Activated naive CD4-positive, alpha-beta T cell treated with anti-CD3 and anti-CD28 coated beads for 36 hours (primary cell): ENCODE measurements at regions not wholly inside any gene's neighbourhood (a gene's known extent, or its start where the extent isn't known, plus 50 kb on each side); places are given as distances from the start of the nearest gene placed in this dataset.
"Not testable (repeated sequence)": the region's sequence is repeated elsewhere in the genome, so short reads cannot be mapped to it uniquely, and the experiment has no call there.

Source experiments
- CTCF ChIA-PET: fragments of 350-600 bp; sonication (Branson Sonifier 250); formaldehyde crosslinking; loops from one replicate; lab custom pipeline; 2021; ENCODE audit warnings: antibody characterized with exemption; lab: Charles Lee
- DNase-seq: peaks from one replicate; pipeline ENCODE4 v3.0.0-alpha.2; 2020
- H3K27ac Mint-ChIP-seq: one replicate; pipeline ENCODE4 v1.8.0; 2021; ENCODE audit warnings: mild to moderate bottlenecking, mixed read lengths
- H3K27me3 Mint-ChIP-seq: one replicate; pipeline ENCODE4 v1.8.0; 2021; ENCODE audit warnings: low read depth, mixed read lengths
- H3K36me3 Mint-ChIP-seq: one replicate; pipeline ENCODE4 v1.8.0; 2021; ENCODE audit warnings: low read depth, mixed read lengths
- H3K4me1 Mint-ChIP-seq: one replicate; pipeline ENCODE4 v1.8.0; 2021; ENCODE audit warnings: low read depth, mixed read lengths
- H3K4me3 Mint-ChIP-seq: one replicate; pipeline ENCODE4 v1.8.0; 2021; ENCODE audit warnings: mild to moderate bottlenecking, moderate library complexity, mixed read lengths
- H3K9me3 Mint-ChIP-seq: one replicate; pipeline ENCODE4 v1.8.0; 2021; ENCODE audit warnings: mixed read lengths
- intact Hi-C: fragments of 100-400 bp; cut with micrococcal nuclease; formaldehyde crosslinking; loops from one replicate; pipeline ENCODE4 v1.15.1; 2023

GRCh38 chrX:11899091-11899490, 141.1 kb downstream of the MSL3 start:
- CTCF ChIA-PET = no interaction called here
- H3K27me3 Mint-ChIP-seq = no peaks in the 10 kb centered on the region
- intact Hi-C loops = no loop called here

GRCh38 chrX:11905933-11906332, 147.9 kb downstream of the MSL3 start:
- intact Hi-C loops = loop anchor here (5.0 kb wide), 2 partner anchors 69 to 134 kb away; no protein-coding TSS in a partner anchor
- not testable (repeated sequence) for H3K9me3 Mint-ChIP-seq, H3K4me1 Mint-ChIP-seq, H3K4me3 Mint-ChIP-seq, H3K27me3 Mint-ChIP-seq, H3K27ac Mint-ChIP-seq, DNase-seq, H3K36me3 Mint-ChIP-seq
- CTCF ChIA-PET = interaction anchor here (0.6 kb wide), 1 partner anchor 191 kb away, joined by 3 read pairs; no protein-coding TSS in a partner anchor

More at GRCh38 chrX:11899091-11899490, 141.1 kb downstream of the MSL3 start:
- Mint-ChIP-seq H3K9me3 (no peaks in the 10 kb centered on the region), H3K36me3 (no peaks in the 10 kb centered on the region), H3K4me3 (no peak overlapping the region), H3K4me1 (no peaks in the 10 kb centered on the region), H3K27ac (no peak overlapping the region)
- DNase-seq = no peak

DNA sequence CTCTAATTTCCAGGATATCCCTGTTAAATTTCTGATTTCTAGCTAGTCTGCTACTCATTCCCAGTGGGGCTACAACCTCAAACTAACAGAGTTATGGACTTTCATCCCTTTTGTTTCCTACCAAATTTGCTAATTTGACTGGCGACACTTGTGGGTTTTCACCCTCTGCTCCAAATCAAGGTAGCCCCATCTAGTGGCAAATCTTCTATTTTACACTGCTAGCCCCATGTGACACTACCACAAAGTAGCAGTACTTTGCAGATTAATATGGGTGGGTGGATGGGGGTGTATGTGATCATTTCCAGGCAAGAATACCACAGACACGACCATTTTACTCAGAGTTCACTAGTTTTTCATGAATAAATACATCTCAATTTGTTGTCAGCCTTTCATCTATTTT, 150.3 kb downstream of the MSL3 start:
- Mint-ChIP-seq H3K36me3 (peaks cover 1% of the 10 kb centered on the region), H3K27ac (no peak overlapping the region), H3K4me1 (peaks cover 3% of the 10 kb centered on the region), H3K4me3 (no peak overlapping the region), H3K9me3 (peaks cover 2% of the 10 kb centered on the region), H3K27me3 (no peaks in the 10 kb centered on the region)
- CTCF ChIA-PET = interaction anchor here (0.7 to 1.6 kb wide), 3 partner anchors 116 to 369 kb away, joined by 3 to 12 read pairs (median 6); no protein-coding TSS in a partner anchor
- intact Hi-C loops = loop anchor here (1.0 to 5.0 kb wide), 6 partner anchors 71 to 764 kb away; no protein-coding TSS in a partner anchor
- DNase-seq = peak; percentile 48

- intact Hi-C loops = no loop called here
- Mint-ChIP-seq H3K27ac (no peak overlapping the region), H3K27me3 (peaks cover 2% of the 10 kb centered on the region), H3K4me3 (no peak overlapping the region), H3K9me3 (no peaks in the 10 kb centered on the region), H3K36me3 (no peaks in the 10 kb centered on the region), H3K4me1 (peaks cover 1% of the 10 kb centered on the region)
- no peak for DNase-seq
- CTCF ChIA-PET = no interaction called here
Measured at GRCh38 chrX:11913001-11913400, 155.0 kb downstream of the MSL3 start.

DNA sequence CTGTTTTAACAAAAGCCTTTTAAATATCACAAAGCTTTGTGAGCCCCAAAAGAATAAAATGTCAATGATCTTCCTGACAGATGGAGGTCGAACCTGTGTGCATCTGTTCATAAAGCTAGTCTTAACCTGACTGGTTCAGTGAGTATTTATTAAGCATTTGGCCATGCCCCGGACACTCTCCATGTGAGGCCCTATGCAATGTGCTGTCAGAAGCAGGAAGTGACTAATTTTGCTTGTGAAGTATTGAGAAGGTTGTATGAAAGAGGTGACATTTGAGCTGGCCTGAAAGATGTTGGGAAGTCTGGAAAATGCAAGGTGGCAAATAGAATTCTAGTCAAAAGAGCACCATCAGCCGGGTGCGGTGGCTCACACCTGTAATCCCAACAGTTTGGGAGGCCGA, 171.4 kb downstream of the MSL3 start:
- DNase-seq = no peak
- intact Hi-C loops = no loop called here
- H3K36me3 Mint-ChIP-seq = peaks cover 1% of the 10 kb centered on the region
- H3K4me1 Mint-ChIP-seq = no peaks in the 10 kb centered on the region
- no peak overlapping the region for H3K4me3 Mint-ChIP-seq
- H3K27me3 Mint-ChIP-seq = no peaks in the 10 kb centered on the region
- CTCF ChIA-PET = no interaction called here
- no peak overlapping the region for H3K27ac Mint-ChIP-seq
- peaks cover 9% of the 10 kb centered on the region for H3K9me3 Mint-ChIP-seq

DNA sequence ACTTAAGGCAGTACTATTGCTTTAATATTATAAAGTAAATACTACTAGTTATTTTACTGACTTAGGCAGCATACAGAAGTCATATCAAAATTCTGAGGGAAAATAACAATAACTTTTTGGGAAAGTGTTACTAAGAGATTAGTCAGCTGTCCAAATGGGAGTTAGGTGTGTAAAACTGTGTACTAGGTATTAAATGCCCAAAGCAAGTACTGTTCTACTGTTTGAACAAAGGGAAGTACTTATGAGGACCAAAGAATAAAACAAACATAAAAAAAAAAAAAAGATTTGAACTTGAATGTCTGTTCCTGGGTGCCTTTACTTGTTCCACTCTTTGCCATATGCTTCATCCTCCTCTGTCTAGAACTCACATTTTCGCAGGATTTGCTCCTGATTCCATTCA, 174.4 kb downstream of the MSL3 start:
- intact Hi-C loops = no loop called here
- no peaks in the 10 kb centered on the region for H3K4me1 Mint-ChIP-seq
- H3K9me3 Mint-ChIP-seq = peaks cover 7% of the 10 kb centered on the region
- no peak for DNase-seq
- no peaks in the 10 kb centered on the region for H3K27me3 Mint-ChIP-seq
- no peak overlapping the region for H3K27ac Mint-ChIP-seq
- H3K36me3 Mint-ChIP-seq = no peaks in the 10 kb centered on the region
- H3K4me3 Mint-ChIP-seq = no peak overlapping the region
- CTCF ChIA-PET = no interaction called here

DNA sequence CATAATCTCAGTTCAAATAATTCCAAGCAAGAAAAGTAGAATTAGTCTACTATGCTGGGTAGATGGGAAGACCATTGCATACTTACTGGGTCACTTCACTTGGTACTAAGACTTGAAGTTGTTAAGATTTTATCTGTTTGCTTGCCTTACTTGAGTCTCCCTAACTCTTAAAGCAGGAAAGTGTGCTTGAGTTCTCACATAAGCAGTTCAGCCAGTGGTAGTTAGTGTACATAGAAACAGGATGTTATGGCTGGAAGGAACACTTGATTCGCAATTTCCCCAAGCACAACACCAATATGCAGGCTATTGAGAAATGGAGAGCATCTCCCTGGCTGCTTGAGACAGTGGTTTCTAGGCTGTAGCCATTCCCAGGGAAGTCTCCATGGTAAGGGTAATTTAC, 176.1 kb downstream of the MSL3 start:
- H3K36me3 Mint-ChIP-seq = no peaks in the 10 kb centered on the region
- no peak for DNase-seq
- CTCF ChIA-PET = no interaction called here
- H3K4me3 Mint-ChIP-seq = no peak overlapping the region
- no peaks in the 10 kb centered on the region for H3K27me3 Mint-ChIP-seq
- H3K27ac Mint-ChIP-seq = no peak overlapping the region
- no peaks in the 10 kb centered on the region for H3K4me1 Mint-ChIP-seq
- intact Hi-C loops = no loop called here
- H3K9me3 Mint-ChIP-seq = no peaks in the 10 kb centered on the region

DNA sequence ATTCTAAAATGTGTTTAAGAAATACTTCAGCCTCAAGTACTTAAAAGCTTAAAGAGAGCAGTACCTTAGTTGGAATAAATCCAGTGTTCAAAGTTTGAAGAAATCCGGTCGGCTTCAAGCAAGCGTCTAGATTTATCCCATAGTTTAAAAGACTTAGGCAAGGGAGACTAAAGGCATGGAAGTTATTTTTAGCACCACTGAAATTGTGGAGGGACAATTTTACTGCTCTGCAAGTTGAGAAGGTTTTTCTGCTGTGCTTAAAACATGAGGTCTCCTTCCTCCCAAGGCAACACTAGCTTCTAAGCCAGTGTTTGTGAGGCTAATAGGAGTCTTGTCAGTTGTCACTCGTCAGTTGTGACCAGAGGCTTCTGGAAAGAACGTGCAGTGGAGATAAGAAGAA, 183.5 kb downstream of the MSL3 start:
- no peaks in the 10 kb centered on the region for H3K9me3 Mint-ChIP-seq
- no peak overlapping the region for H3K27ac Mint-ChIP-seq
- DNase-seq = no peak
- H3K4me3 Mint-ChIP-seq = no peak overlapping the region
- intact Hi-C loops = no loop called here
- CTCF ChIA-PET = no interaction called here
- no peaks in the 10 kb centered on the region for H3K36me3 Mint-ChIP-seq
- peaks cover 2% of the 10 kb centered on the region for H3K27me3 Mint-ChIP-seq
- no peaks in the 10 kb centered on the region for H3K4me1 Mint-ChIP-seq

GRCh38 chrX:11944501-11944900, 186.5 kb downstream of the MSL3 start:
- Mint-ChIP-seq H3K27ac (no peak overlapping the region), H3K4me1 (no peaks in the 10 kb centered on the region), H3K9me3 (no peaks in the 10 kb centered on the region), H3K4me3 (no peak overlapping the region), H3K27me3 (peaks cover 2% of the 10 kb centered on the region), H3K36me3 (no peaks in the 10 kb centered on the region)
- CTCF ChIA-PET = no interaction called here
- intact Hi-C loops = no loop called here
- DNase-seq = no peak

DNA sequence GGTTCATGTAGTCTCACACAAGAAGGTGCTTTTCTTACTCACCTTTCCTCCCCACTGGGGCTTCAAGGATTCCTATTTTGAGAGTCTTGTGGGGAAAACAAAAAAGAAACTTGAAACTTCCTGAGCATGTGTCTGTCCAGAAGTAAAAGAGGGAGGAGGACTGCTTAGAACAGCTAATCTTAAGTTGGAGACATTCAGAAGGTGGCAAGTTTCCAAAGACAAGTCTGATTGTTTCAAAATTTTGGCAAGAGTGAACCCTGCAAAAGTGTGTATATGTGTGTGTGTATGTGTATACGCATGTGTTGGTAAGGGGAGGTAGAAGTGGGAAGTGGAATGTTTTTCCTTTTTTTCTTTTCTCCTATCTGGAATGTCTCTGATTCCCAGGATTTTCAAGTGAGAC, 189.0 kb upstream of the FRMPD4 start:
- peaks cover 2% of the 10 kb centered on the region for H3K27me3 Mint-ChIP-seq
- no peaks in the 10 kb centered on the region for H3K9me3 Mint-ChIP-seq
- CTCF ChIA-PET = no interaction called here
- no peaks in the 10 kb centered on the region for H3K4me1 Mint-ChIP-seq
- intact Hi-C loops = no loop called here
- no peak for DNase-seq
- no peak overlapping the region for H3K27ac Mint-ChIP-seq
- no peak overlapping the region for H3K4me3 Mint-ChIP-seq
- no peaks in the 10 kb centered on the region for H3K36me3 Mint-ChIP-seq

DNA sequence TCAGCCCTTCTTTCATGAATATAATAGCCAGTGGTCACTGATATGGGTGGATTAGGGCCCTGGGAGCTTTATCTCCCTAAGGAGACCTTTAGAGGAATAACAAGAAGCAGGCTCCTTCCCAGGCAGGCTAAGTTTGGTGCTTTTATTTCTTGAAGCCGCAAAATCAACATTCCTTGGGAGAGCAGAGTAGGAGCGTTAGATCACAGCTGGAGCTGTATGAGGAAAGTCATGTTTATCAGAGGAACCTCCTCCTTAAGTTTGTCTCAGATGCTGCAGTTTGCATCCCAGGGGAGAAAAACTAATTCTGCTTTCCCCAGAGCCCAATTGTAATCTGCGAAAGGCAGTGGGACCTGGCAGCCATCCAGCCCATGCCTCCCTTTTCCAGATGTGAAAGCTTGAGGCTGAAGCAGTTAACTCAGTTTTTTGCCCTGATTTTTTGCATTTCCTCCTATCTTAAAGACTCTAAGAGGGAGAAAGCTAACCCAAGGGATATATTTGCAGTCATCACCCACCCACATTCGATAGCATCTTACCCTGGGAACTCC, 186.0 kb upstream of the FRMPD4 start:
- CTCF ChIA-PET = no interaction called here
- no peak for DNase-seq
- intact Hi-C loops = no loop called here
- Mint-ChIP-seq H3K27ac (no peak overlapping the region), H3K9me3 (no peaks in the 10 kb centered on the region), H3K4me3 (no peak overlapping the region), H3K27me3 (no peaks in the 10 kb centered on the region), H3K36me3 (no peaks in the 10 kb centered on the region), H3K4me1 (no peaks in the 10 kb centered on the region)

DNA sequence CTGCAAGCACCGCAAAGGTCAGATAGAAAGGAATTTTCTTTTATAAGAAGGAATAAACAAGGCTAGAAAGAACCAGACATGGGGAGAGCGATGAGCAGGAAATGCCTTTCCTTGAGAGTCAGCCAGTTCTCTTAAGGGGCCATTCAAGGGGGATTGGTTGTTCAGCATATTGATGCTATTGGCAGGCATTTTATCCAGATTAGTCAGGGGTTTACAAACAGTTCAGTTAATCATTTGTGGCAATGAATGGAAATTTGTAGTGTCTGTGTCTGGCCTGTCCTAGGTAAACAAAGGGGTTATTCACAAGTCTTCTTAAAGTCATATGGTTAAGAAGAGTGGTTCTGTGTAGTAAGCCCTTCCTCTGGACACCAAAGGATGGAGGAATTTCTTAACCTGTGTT, 184.7 kb upstream of the FRMPD4 start:
- intact Hi-C loops = no loop called here
- no peak overlapping the region for H3K4me3 Mint-ChIP-seq
- H3K27me3 Mint-ChIP-seq = no peaks in the 10 kb centered on the region
- no peaks in the 10 kb centered on the region for H3K36me3 Mint-ChIP-seq
- DNase-seq = no peak
- CTCF ChIA-PET = no interaction called here
- H3K9me3 Mint-ChIP-seq = no peaks in the 10 kb centered on the region
- no peak overlapping the region for H3K27ac Mint-ChIP-seq
- no peaks in the 10 kb centered on the region for H3K4me1 Mint-ChIP-seq

DNA sequence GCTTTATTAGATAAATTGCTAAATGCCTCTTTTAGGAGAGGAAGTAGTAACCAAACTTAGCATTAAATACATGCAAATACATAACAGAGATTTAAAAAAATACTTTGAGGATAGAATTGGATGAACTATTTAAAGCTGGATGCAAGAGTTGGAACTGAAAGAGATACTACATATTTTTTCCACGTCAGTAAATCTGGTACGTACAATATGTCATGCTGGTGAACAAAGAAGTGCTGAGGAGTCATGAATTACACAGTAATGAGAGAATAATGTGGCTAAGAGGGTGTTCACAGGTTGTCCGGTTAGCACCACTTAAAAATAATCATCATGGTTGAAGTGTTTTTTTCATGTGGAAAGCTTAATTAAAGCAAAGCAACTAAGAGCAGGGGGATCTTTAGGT, 184.1 kb upstream of the FRMPD4 start:
- no peak for DNase-seq
- Mint-ChIP-seq H3K4me3 (no peak overlapping the region), H3K9me3 (no peaks in the 10 kb centered on the region), H3K36me3 (no peaks in the 10 kb centered on the region), H3K27ac (no peak overlapping the region), H3K4me1 (no peaks in the 10 kb centered on the region), H3K27me3 (peaks cover 1% of the 10 kb centered on the region)
- CTCF ChIA-PET = no interaction called here
- intact Hi-C loops = no loop called here
